Kidney capillary endothelial cell (primary cell): ENCODE measurements at regions not wholly inside any gene's neighbourhood (a gene's known extent, or its start where the extent isn't known, plus 50 kb on each side); places are given as distances from the start of the nearest gene placed in this dataset.
"Not testable (repeated sequence)": the region's sequence is repeated elsewhere in the genome, so short reads cannot be mapped to it uniquely, and the experiment has no call there.

Source experiments
- DNase-seq: peaks from one replicate; pipeline ENCODE4 v3.0.0-alpha.2; 2018; ENCODE audit warnings: low spot score

- no peak for DNase-seq
Measured at GRCh38 chr1:233473549-233474204, 140.2 kb upstream of the KCNK1 start.

- no peak for DNase-seq
Measured at GRCh38 chr1:233477359-233477758, 136.5 kb upstream of the KCNK1 start.

GRCh38 chr1:233478611-233479010 lies 135.3 kb upstream of the KCNK1 start:
- DNase-seq, result no peak

- no peak for DNase-seq
Measured at GRCh38 chr1:233479110-233479890, 134.6 kb upstream of the KCNK1 start.

- no peak for DNase-seq
Measured at GRCh38 chr1:233480198-233480597, 133.7 kb upstream of the KCNK1 start.

GRCh38 chr1:233482388-233482787 lies 131.5 kb upstream of the KCNK1 start:
- DNase-seq, result no peak

GRCh38 chr1:233485385-233485784 lies 128.5 kb upstream of the KCNK1 start:
- no peak for DNase-seq

GRCh38 chr1:233485809-233486398 lies 128.0 kb upstream of the KCNK1 start:
- DNase-seq, result no peak

- no peak for DNase-seq
Measured at GRCh38 chr1:233487408-233487807, 126.5 kb upstream of the KCNK1 start.

GRCh38 chr1:233489411-233489810 lies 124.5 kb upstream of the KCNK1 start:
- no peak for DNase-seq

- no peak for DNase-seq
Measured at GRCh38 chr1:233490488-233490887, 123.4 kb upstream of the KCNK1 start.

- no peak for DNase-seq
Measured at GRCh38 chr1:233491953-233492620, 121.8 kb upstream of the KCNK1 start.

GRCh38 chr1:233496993-233497392 lies 116.9 kb upstream of the KCNK1 start:
- DNase-seq, result no peak

- no peak for DNase-seq
Measured at GRCh38 chr1:233497679-233498078, 116.2 kb upstream of the KCNK1 start.

- no peak for DNase-seq
Measured at GRCh38 chr1:233500106-233500505, 113.8 kb upstream of the KCNK1 start.

GRCh38 chr1:233503366-233503954 lies 110.4 kb upstream of the KCNK1 start:
- DNase-seq, result no peak

GRCh38 chr1:233505130-233505529 lies 108.8 kb upstream of the KCNK1 start:
- no peak for DNase-seq

- not testable (repeated sequence) for DNase-seq
Measured at GRCh38 chr1:233505889-233506288, 108.0 kb upstream of the KCNK1 start.

GRCh38 chr1:233509526-233509925 lies 104.4 kb upstream of the KCNK1 start:
- DNase-seq, result no peak

- DNase-seq, result no peak
Measured at GRCh38 chr1:233512538-233512937, 101.4 kb upstream of the KCNK1 start.

GRCh38 chr1:233513431-233513830 lies 100.5 kb upstream of the KCNK1 start:
- no peak for DNase-seq

GRCh38 chr1:233514946-233515391 lies 98.9 kb upstream of the KCNK1 start:
- DNase-seq, result no peak
